HepG2 (cell line): ENCODE measurements at regions not wholly inside any gene's neighbourhood (a gene's known extent, or its start where the extent isn't known, plus 50 kb on each side); places are given as distances from the start of the nearest gene placed in this dataset.

ENCODE experiments used
- ATAC-seq: fragments of 200-7000 bp; cut with Tn5 transposase; 3 replicates; pipeline ENCODE4 v1.9.1; 2020; ENCODE audit warnings: mild to moderate bottlenecking, moderate library complexity
- BruUV-seq: library from RNA; stranded (reverse); fragments of 400-500 nt; replicated peaks from 2 replicates; lab custom pipeline; 2021; lab: Mats Ljungman, UMichigan
- CTCF ChIA-PET: fragments of 300-600 bp; formaldehyde crosslinking; extraction: SDS; loops from one replicate; lab custom pipeline; 2021; ENCODE audit warnings: low total read pairs, inconsistent platforms, low intra/inter-chr PET ratio; lab: Yijun Ruan, JAX
- POLR2A ChIA-PET: fragments of 350-600 bp; sonication (Branson Sonifier 250); formaldehyde crosslinking; loops from one replicate; lab custom pipeline; 2020; ENCODE audit warnings: antibody characterized with exemption, inconsistent platforms; lab: Yijun Ruan, JAX
- DNase-seq: peaks from one replicate; pipeline ENCODE4 v3.0.0-alpha.2; 2015; ENCODE audit warnings: low spot score
- FAIRE-seq: peaks from 3 replicates; lab custom pipeline; 2011; peaks lifted over from hg19 to GRCh38; lab: Jason Lieb, UNC
- H2AFZ ChIP-seq: one replicate; pipeline ENCODE4 v1.6.1; 2011; ENCODE audit warnings: low read length, inconsistent platforms
- H3K27ac ChIP-seq: fragments of 300-600 bp; 3 replicates; pipeline ENCODE4 v1.8.0; 2011; ENCODE audit warnings: mixed run types, mild to moderate bottlenecking, mixed read lengths, low read length, inconsistent platforms; ENCODE audit not compliant: insufficient read depth; ENCODE audit errors: extremely low read length
- H3K27me3 ChIP-seq, 2 experiments: fragments of 200-600 bp in 1 of 2; 2 replicates in 1 of 2; 3 replicates in 1 of 2; pipeline versions ENCODE4 v1.6.0 to v1.8.0; 2011; ENCODE audit warnings: low read length in 2 of 2, mild to moderate bottlenecking in 2 of 2, moderate library complexity in 2 of 2, inconsistent platforms in 1 of 2; ENCODE audit not compliant: insufficient read depth in 2 of 2, control insufficient read depth in 1 of 2
- H3K36me3 ChIP-seq, 2 experiments: fragments of 200-600 bp in 1 of 2; replicated peaks in 1 of 2; 2 replicates in 1 of 2; 3 replicates in 1 of 2; pipeline versions ENCODE4 v1.5.1 to v1.8.0; 2011; ENCODE audit warnings: low read length in 2 of 2, inconsistent platforms in 1 of 2; ENCODE audit not compliant: insufficient read depth in 2 of 2, control insufficient read depth in 1 of 2
- H3K4me1 ChIP-seq: 2 replicates; pipeline ENCODE4 v1.5.1; 2012; ENCODE audit warnings: low read length, inconsistent platforms; ENCODE audit not compliant: insufficient read depth
- H3K4me2 ChIP-seq: 2 replicates; pipeline ENCODE4 v1.6.0; 2011; ENCODE audit warnings: low read depth, low read length, inconsistent platforms
- H3K4me3 ChIP-seq, 3 experiments: fragments of 200-600 bp in 1 of 3; sonication (generic), shearing (Covaris generic) in 1 of 3; replicated peaks in 1 of 3; 2 replicates each; pipeline ENCODE4 v1.5.1; 2011 to 2016; ENCODE audit warnings: low read length in 3 of 3, inconsistent platforms in 2 of 3, low read depth in 2 of 3, mild to moderate bottlenecking in 2 of 3, control low read depth in 1 of 3, mixed read lengths in 1 of 3; ENCODE audit not compliant: insufficient read depth in 1 of 3
- H3K79me2 ChIP-seq: one replicate; pipeline ENCODE4 v1.6.1; 2011; ENCODE audit warnings: low read length, inconsistent platforms; ENCODE audit not compliant: insufficient read depth
- H3K9ac ChIP-seq: 2 replicates; pipeline ENCODE4 v1.6.0; 2011; ENCODE audit warnings: mild to moderate bottlenecking, low read depth, low read length, inconsistent platforms; ENCODE audit not compliant: insufficient read depth
- H3K9me3 ChIP-seq: 2 replicates; pipeline ENCODE4 v1.5.1; 2012; ENCODE audit warnings: mild to moderate bottlenecking, low read length
- H4K20me1 ChIP-seq: 2 replicates; pipeline ENCODE4 v1.6.0; 2011; ENCODE audit warnings: inconsistent platforms, mild to moderate bottlenecking, low read length, moderate library complexity; ENCODE audit not compliant: insufficient read depth
- AGO1 ChIP-seq: fragments of 200-400 bp; formaldehyde crosslinking; IDR thresholded peaks from 2 replicates; pipeline ENCODE4 v1.6.1; 2017; ENCODE audit warnings: mild to moderate bottlenecking, low read depth, low read length, moderate library complexity; ENCODE audit not compliant: poor library complexity, severe bottlenecking
- ARNT2 ChIP-seq: sonication (generic); formaldehyde crosslinking; IDR thresholded peaks from 2 replicates; pipeline ENCODE4 v1.8.0; 2022; ENCODE audit warnings: mild to moderate bottlenecking, low read depth, missing genetic modification reagents, moderate library complexity
- FOSL2 ChIP-seq: sonication (generic); formaldehyde crosslinking; IDR thresholded peaks from 2 replicates; pipeline ENCODE4 v1.4.0; 2020; ENCODE audit warnings: missing genetic modification reagents
- GPN1 ChIP-seq: sonication (generic); formaldehyde crosslinking; IDR thresholded peaks from 2 replicates; pipeline ENCODE4 v1.5.1; 2020; ENCODE audit warnings: missing genetic modification reagents, borderline replicate concordance
- HMG20B ChIP-seq: conservative IDR thresholded peaks from 2 replicates; pipeline ENCODE4 v1.6.1; 2016; ENCODE audit warnings: missing genetic modification reagents, missing compliant biosample characterization
- LRRFIP1 ChIP-seq: sonication (generic); formaldehyde crosslinking; conservative IDR thresholded peaks from 2 replicates; pipeline ENCODE4 v1.4.0; 2020; ENCODE audit warnings: missing genetic modification reagents
- MED1 ChIP-seq: sonication (generic); formaldehyde crosslinking; IDR thresholded peaks from 2 replicates; pipeline ENCODE4 v1.4.0; 2020; ENCODE audit warnings: missing genetic modification reagents
- NR0B2 ChIP-seq: sonication (generic); formaldehyde crosslinking; IDR thresholded peaks from 2 replicates; pipeline ENCODE4 v1.4.0; 2020; ENCODE audit warnings: mild to moderate bottlenecking, missing genetic modification reagents
- POLR2A ChIP-seq, 2 experiments: IDR thresholded peaks; 2 replicates each; pipeline ENCODE4 v1.6.1; 2011; ENCODE audit warnings: low read depth in 2 of 2, low read length in 2 of 2, mild to moderate bottlenecking in 1 of 2, moderate library complexity in 1 of 2; ENCODE audit not compliant: insufficient read depth in 1 of 2
- SIN3B ChIP-seq: fragments of 150-350 bp; IDR thresholded peaks from 2 replicates; pipeline ENCODE4 v1.6.1; 2014; ENCODE audit warnings: low read length
- SIX4 ChIP-seq: sonication (generic); formaldehyde crosslinking; IDR thresholded peaks from 2 replicates; pipeline ENCODE4 v1.4.0; 2020; ENCODE audit warnings: missing genetic modification reagents
- SMYD3 ChIP-seq: sonication (generic); formaldehyde crosslinking; IDR thresholded peaks from 2 replicates; pipeline ENCODE4 v1.8.1; 2023; ENCODE audit warnings: mild to moderate bottlenecking, missing genetic modification reagents
- SRF ChIP-seq: IDR thresholded peaks from 2 replicates; pipeline ENCODE4 v1.6.1; 2011; ENCODE audit warnings: mild to moderate bottlenecking, low read depth, low read length, moderate library complexity
- TBX3 ChIP-seq: fragments of 450-650 bp; IDR thresholded peaks from 2 replicates; pipeline ENCODE4 v1.6.1; 2017; ENCODE audit warnings: antibody characterized with exemption, mild to moderate bottlenecking, inconsistent platforms, borderline replicate concordance
- ZBTB43 ChIP-seq: sonication (generic); formaldehyde crosslinking; conservative IDR thresholded peaks from 2 replicates; pipeline ENCODE4 v1.4.0; 2020; ENCODE audit warnings: missing genetic modification reagents
- ZFP41 ChIP-seq: sonication (generic); formaldehyde crosslinking; IDR thresholded peaks from 2 replicates; pipeline ENCODE4 v1.4.0; 2020; ENCODE audit warnings: mild to moderate bottlenecking, missing genetic modification reagents, borderline replicate concordance
- ZNF34 ChIP-seq: sonication (generic); formaldehyde crosslinking; IDR thresholded peaks from 2 replicates; pipeline ENCODE4 v1.4.0; 2020; ENCODE audit warnings: mild to moderate bottlenecking, missing genetic modification reagents, borderline replicate concordance
- ZNF343 ChIP-seq: sonication (generic); formaldehyde crosslinking; IDR thresholded peaks from 2 replicates; pipeline ENCODE4 v1.4.0; 2020; ENCODE audit warnings: mild to moderate bottlenecking, missing genetic modification reagents
- ZNF614 ChIP-seq: IDR thresholded peaks from 2 replicates; pipeline ENCODE4 v1.6.1; 2018; ENCODE audit warnings: missing biosample characterization, missing genetic modification reagents, inconsistent platforms, borderline replicate concordance
- ZSCAN12 ChIP-seq: sonication (generic); formaldehyde crosslinking; IDR thresholded peaks from 2 replicates; pipeline ENCODE4 v1.9.0; 2021; ENCODE audit warnings: mild to moderate bottlenecking, missing genetic modification reagents
- WGBS: methylation state at CpG from one replicate; pipeline ENCODE4 v1.1.6; 2017; ENCODE audit warnings: low lambda C conversion rate; 5-methylcytosine and 5-hydroxymethylcytosine counted together
- in situ Hi-C: cut with HindIII; loops from 2 replicates; pipeline ENCODE4 v1.10.0; 2017; ENCODE audit warnings: low pct_unique_long_range_greater_than_20kb; ENCODE audit not compliant: extremely low pct_ligation_motif_present
- intact Hi-C: fragments of 100-400 bp; cut with micrococcal nuclease; formaldehyde crosslinking; loops from one replicate; pipeline ENCODE4 v1.10.0; 2022; ENCODE audit not compliant: unreplicated experiment

- intact Hi-C loops (no loop called here), in situ Hi-C loops (no loop called here)
- no TSS peak for BruUV-seq
- DNase-seq (no peak), ATAC-seq (no peak), FAIRE-seq (no peak)
- Histone ChIP-seq H3K27me3 (no peaks in the 10 kb centered on the region), H3K4me1 (no peaks in the 10 kb centered on the region), H3K27ac (no peak overlapping the region), H3K4me3 (no peak overlapping the region), H3K79me2 (no peaks in the 10 kb centered on the region), H4K20me1 (no peaks in the 10 kb centered on the region), H2AFZ (no peak overlapping the region), H3K4me2 (no peak overlapping the region), H3K9ac (no peak overlapping the region), H3K36me3 (no peaks in the 10 kb centered on the region), H3K9me3 (no peaks in the 10 kb centered on the region)
- POLR2A ChIA-PET: no interaction called here
- CTCF ChIA-PET: no interaction called here
- 23% methylated on average over 5 of the region's 5 CpGs for WGBS
- TF ChIP-seq ZNF343 (CRISPR knock-in tag) (no peak), ZBTB43 (CRISPR knock-in tag) (no peak), SMYD3 (CRISPR knock-in tag) (no peak), POLR2A (IDR thresholded peaks at IDR 0.05; ENCODE audit: insufficient read depth in 1 of 2, low read depth in 2 of 2, low read length in 2 of 2) (no peak), ZNF34 (CRISPR knock-in tag) (no peak), SIX4 (no peak), ZFP41 (no peak), LRRFIP1 (no peak), ARNT2 (CRISPR knock-in tag) (no peak), HMG20B (CRISPR knock-in tag) (no peak), AGO1 (no peak), FOSL2 (CRISPR knock-in tag) (no peak), SRF (no peak), GPN1 (CRISPR knock-in tag) (no peak), ZSCAN12 (CRISPR knock-in tag) (no peak), TBX3 (no peak), ZNF614 (CRISPR knock-in tag) (no peak), NR0B2 (CRISPR knock-in tag) (no peak), SIN3B (no peak), MED1 (CRISPR knock-in tag) (no peak)
Measured at GRCh38 chr19:30739394-30739793, 367.2 kb downstream of the ZNF536 start.
